ENCODE measurements at regions not wholly inside any gene's neighbourhood (a gene's known extent, or its start where the extent isn't known, plus 50 kb on each side); places are given as distances from the start of the nearest gene placed in this dataset.

DNA sequence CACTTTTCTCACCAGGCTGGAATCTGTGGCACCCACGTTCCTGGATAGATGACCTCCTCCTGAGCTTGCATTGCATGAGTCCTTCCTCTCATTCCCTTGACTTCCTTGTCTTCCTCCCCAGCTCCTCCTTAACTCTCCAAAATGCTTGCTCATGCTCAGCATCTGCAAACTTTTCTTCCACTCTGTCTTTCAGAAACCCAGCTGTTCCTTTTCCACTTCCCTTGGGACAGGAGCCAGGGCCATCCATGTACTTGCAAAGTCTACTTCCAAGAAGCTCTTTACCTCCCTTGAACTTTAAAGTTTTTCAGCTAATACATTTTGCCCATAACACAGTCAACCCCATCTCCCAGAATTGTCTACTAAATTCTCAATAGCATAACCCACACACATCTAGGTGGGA, 861.7 kb downstream of the QKI start:
- no peak for DNase-seq

- no peak for DNase-seq
These were observed 861.3 kb downstream of the QKI start for GRCh38 chr6:164275773-164276172.

DNA sequence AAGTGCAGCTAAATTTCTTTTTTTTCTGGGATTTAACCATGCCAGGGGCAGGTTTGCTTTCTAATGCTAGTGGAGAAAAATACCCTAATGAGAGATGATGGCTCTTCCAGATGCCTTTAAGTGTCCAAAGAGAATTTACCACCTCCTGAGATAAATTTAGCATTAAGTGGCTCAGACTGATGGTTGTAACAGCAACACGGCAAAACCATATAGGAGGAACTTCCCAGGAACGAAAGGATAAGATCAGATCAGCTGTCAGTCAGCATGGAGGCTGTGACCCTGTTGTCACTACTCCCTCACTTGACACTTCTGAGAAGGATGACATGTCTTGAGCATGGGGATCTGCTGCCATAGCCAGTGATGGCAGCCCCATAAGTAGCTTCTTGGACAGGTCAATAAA, 860.0 kb downstream of the QKI start:
- DNase-seq: no peak

DNA sequence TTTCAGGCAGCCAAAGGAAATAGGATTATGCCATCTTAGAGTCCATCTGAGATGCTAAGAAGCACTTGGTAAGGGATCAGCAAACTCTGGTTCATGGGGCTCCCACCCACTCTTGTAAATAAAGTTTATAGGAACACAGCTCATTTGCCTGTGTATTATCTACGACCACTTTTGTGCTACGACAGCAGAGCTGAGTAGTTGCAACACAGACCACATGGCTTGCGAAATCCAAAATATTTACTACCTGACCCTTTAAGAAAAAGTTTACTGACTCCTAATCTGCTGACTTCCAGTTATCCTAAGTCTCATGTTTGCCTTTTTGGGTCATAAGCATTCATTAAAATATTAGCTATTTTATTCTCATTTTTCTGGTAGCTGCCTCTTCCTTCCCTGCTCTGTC, 859.0 kb downstream of the QKI start:
- no peak for DNase-seq

DNA sequence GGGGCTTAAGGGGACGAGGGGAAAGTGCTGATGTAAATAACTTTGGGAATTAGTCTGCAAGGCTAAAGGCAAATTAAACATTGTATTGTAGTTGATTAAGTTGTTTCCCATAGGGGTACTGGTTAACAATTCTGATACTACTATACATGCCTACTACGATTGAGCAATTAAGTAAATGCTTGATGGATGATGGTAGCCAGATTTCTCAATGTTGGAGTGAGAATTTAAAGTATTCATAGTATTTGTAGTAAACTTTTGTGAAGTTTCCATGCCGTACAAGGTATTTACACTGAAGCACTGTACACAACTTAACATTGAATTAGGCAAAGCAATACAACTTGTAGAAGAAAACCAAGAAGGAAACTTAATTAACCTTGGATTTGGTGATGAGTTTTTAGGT, 852.3 kb downstream of the QKI start:
- DNase-seq: no peak

- DNase-seq: no peak
These were observed 847.8 kb downstream of the QKI start for GRCh38 chr6:164262348-164262747.

GRCh38 chr6:164258421-164258820, 843.9 kb downstream of the QKI start:
- DNase-seq: no peak

DNA sequence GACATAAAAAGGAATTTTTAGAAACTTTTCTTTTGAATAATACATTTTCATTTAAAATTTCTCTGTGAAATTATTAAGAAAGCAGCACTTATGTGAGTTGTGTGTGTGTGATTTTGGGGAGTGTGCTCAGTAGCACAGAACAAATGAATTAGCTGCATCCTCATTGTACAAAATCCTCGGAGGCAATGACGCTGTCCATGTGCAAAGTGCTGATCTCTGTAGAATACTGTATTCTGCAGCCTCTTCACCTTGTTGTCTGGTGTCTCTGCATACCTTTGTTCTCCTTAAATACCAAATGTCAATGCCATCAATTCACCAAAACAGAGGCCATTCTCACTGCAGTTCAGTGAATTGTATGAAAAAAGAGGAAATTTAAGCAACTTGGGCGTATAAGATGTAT, 838.4 kb downstream of the QKI start:
- DNase-seq: no peak

GRCh38 chr6:164252291-164252690, 837.8 kb downstream of the QKI start:
- DNase-seq: no peak

DNA sequence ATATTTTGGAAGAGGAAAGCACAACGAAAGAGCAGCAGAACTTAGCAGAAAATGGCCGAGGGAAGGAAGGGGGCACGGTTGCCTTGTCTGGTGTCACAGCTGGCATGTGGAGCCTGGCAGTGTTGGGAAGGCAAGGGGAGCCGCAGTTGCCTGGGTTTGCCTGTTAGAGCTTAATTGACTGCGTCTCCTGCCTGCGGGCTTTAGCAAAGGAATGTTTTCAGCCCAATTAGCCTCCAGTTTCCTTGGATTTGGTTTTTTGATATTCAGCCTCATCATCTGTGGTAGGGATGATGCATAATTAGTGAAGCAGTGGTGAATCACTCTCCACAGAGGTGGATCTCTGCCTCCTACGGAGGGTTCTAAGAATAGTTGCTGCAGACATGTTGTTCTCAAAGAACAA, 832.6 kb downstream of the QKI start:
- DNase-seq: no peak

GRCh38 chr6:164246082-164246481, 831.6 kb downstream of the QKI start:
- no peak for DNase-seq

- no peak for DNase-seq
These were observed 829.4 kb downstream of the QKI start for GRCh38 chr6:164243949-164244348.

DNA sequence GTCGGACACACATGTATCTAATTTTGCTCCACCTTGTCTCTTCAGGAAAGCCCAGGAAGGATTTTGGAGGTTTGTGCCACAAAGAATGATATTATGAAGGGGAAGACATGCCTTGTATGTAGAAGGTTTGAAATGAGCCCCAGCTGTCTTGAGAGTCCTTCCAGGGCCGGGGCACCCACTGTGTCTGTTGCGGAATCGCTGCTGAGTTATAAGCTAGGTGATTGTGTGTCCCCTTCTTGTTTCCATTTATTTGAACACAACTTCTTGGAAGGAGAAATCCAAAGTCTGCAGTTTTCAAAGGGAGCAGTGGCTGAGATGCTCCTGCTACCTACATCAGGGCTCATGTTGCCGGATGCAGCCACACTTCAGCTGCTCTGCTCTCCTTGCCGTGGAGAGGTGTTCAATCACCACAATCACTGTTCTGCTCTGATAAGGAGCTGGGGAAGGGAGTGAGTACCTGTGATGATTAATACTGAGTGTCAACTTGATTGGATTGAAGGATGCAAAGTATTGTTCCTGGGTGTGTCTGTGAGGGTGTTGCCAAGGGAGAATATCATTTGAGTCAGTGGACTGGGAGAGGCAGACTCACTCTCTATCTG, 828.6 kb downstream of the QKI start:
- DNase-seq: no peak

- DNase-seq: no peak
These were observed 816.3 kb downstream of the QKI start for GRCh38 chr6:164230804-164231203.

- DNase-seq: no peak
These were observed 815.7 kb downstream of the QKI start for GRCh38 chr6:164230259-164230658.

- no peak for DNase-seq
These were observed 815.2 kb downstream of the QKI start for GRCh38 chr6:164229716-164230115.

DNA sequence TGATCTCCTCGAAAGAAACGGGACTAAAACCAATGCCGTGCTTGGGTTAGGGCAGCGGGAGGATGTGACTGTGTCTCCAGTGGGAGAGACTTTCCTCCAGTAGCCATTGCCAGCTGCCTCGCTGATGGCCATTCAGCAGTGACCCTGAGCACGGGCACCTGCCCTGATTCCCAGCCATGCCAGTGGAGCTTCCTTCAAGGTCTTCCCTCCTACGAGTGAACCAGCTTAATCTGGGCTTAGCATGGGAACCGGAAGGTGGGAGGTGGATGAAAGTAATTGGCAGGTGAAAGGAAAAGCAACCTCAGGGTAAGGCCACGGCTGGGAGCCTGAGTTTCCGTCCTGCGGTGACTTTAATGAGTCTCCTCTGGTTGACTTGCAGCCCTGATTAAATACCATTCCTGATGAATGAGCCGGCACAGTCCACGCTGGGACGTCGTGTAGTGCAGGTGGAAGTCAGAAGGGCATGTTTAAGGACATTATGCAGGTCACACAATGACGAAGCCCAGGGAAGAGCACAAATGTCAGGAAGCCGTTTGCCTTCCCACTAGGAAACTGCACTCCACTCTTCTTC, 813.5 kb downstream of the QKI start:
- no peak for DNase-seq

DNA sequence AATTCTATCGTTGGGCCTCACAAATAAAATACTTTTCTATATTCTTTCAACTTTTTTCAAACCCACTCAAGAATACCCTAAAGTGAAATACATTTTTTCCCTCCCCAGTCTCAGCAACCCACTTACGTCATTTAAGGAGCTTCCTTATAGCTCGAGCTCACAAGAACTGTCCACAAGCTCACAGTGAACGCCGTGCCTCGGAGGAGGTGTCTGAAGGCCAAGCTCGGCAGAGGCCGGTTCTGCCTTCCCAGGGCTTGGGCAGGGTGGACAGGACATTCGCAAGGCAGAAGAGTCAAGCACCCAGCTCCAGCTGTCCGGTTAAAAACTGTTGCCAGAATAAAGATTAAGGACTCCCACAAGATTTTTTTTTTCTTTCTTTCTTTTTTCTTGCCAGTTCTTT, 802.3 kb downstream of the QKI start:
- DNase-seq: no peak

DNA sequence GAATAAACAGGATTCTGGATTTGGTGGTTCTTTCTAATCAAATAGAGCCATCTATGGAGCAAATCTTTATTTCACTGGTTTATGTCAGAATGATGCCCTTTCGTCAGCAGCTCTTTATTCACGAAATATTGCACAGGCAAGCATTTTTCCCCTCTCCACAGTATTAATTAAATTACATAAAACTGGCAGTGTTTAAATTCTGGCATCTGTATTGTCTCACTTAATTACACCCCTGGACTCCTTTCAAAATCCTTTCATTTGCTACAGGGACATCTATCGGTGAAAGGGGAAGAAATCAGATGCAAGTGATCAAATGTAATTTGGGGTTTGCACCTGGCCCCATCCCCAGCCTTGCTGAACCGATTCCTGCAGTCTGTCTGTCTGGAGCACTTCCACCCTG, 801.9 kb downstream of the QKI start:
- DNase-seq: no peak

GRCh38 chr6:164214066-164214465, 799.5 kb downstream of the QKI start:
- no peak for DNase-seq

DNA sequence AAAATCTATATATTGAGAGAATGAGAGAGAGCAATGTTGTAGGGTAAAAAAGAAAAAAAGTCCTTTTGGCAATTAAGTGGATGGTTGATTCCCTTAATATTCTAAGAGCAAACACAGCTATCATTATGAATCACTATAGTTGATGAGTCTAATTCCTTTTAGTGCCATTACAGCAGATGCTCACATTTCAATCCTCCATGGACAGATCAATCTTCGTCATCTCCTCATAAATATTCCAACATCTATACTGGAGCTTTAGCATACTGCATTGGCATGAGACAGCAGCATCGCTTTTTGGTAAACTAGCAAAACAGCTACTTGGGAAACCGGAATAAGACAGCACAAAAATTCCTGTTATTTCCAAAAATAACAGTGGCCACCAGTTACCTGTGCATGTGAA, 796.7 kb downstream of the QKI start:
- no peak for DNase-seq

GRCh38 chr6:164210783-164211182, 796.3 kb downstream of the QKI start:
- DNase-seq: no peak

GRCh38 chr6:164210323-164210722, 795.8 kb downstream of the QKI start:
- no peak for DNase-seq

GRCh38 chr6:164208371-164208770, 793.9 kb downstream of the QKI start:
- DNase-seq: no peak

DNA sequence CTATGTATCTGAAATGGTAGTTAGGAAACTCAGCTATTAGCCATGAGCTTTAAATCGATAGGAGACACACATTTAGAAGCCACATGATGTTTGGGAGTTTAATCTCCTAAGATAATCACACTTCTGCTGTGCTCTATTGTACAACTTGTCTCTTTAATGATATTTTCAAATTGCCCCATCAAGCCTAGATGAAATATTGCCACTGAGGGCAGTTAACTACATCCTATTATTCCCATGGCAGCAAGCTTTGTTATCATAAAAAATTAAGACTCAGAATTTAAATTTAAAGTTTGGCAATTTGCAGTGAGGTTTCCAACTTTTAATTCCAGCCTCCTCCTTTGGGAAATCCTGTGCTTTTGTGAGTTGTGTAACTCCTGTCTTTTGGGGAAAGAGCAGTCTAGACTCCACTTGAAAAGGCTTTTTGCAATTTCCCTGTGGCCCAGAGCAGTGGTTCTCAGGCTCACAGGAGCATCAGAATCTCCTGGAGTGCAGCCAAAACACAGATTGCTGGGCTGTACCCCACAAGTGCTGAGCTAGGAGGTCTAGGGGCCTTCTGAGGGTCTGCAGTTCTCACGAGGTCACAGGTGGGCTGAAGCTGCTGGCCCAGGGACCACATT, 792.4 kb downstream of the QKI start:
- no peak for DNase-seq
